ENCODE measurements at regions not wholly inside any gene's neighbourhood (a gene's known extent, or its start where the extent isn't known, plus 50 kb on each side); places are given as distances from the start of the nearest gene placed in this dataset.
A peak's percentile ranks its signal among the peaks of the same experiment; 100 is the strongest.

DNA sequence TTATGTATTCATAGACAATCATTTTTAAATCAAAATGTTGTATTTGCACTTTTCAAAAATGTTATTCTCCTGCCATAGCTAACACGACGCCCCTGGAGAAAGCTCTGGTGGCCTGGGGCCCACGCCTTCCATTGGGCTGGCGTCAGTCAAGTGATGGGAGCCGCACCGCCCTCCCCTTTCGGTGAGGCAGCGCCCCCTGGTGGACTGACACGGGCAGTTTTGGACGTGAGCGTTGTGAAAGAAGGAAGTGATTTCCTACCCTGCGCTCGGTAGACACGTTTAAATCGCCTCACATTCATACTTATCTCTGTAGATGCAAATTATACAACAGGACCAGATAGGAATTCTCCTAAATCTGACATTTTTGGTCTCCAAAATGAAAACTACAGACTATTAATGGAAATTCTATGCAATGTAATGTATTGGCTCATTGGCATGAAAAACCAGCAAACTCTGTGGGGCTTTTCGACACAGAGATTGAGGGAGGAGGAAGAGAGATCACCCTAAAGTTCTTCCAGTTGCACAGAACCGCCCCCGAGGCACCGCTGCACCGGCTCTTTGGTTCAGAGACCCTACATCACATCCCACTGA lies 326.2 kb upstream of the SOX11 start:
- Histone ChIP-seq H3K4me1 (no peaks in the 10 kb centered on the region), H3K27me3 (no peaks in the 10 kb centered on the region), H3K27ac (no peak overlapping the region), H3K36me3 (no peaks in the 10 kb centered on the region), H3K9me3 (no peaks in the 10 kb centered on the region), H3K4me3 (no peak overlapping the region)
- TF ChIP-seq, protein P1, sequence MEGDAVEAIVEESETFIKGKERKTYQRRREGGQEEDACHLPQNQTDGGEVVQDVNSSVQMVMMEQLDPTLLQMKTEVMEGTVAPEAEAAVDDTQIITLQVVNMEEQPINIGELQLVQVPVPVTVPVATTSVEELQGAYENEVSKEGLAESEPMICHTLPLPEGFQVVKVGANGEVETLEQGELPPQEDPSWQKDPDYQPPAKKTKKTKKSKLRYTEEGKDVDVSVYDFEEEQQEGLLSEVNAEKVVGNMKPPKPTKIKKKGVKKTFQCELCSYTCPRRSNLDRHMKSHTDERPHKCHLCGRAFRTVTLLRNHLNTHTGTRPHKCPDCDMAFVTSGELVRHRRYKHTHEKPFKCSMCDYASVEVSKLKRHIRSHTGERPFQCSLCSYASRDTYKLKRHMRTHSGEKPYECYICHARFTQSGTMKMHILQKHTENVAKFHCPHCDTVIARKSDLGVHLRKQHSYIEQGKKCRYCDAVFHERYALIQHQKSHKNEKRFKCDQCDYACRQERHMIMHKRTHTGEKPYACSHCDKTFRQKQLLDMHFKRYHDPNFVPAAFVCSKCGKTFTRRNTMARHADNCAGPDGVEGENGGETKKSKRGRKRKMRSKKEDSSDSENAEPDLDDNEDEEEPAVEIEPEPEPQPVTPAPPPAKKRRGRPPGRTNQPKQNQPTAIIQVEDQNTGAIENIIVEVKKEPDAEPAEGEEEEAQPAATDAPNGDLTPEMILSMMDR (IDR thresholded peaks at IDR 0.05), result peak; percentile 82
- DNase-seq, result peak; percentile 86
- peak; percentile 96 for ATAC-seq
- intact Hi-C loops (cut with DNase I), result no loop called here

DNA sequence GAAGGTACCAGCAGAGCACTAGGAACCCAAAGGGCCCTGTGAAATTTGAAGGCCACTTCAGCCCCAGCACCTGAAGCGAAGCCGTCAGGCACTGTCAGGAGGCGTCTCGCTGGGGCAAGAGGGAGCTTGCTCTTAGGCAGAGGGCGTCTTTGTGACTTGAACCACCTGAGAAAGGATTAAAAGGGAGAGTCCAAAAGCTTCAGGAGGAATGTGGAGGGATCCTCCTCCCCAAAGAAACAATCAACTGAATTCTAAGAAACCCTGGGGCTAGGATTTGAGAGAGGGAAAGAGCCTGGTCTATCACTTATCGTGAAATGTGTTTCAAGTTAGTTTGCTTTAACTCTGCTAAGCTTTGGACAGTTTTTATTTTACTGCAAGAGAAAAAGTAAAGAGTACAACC lies 324.9 kb upstream of the SOX11 start:
- Histone ChIP-seq H3K36me3 (no peaks in the 10 kb centered on the region), H3K9me3 (no peaks in the 10 kb centered on the region), H3K27ac (no peak overlapping the region), H3K4me3 (no peak overlapping the region), H3K27me3 (no peaks in the 10 kb centered on the region), H3K4me1 (no peaks in the 10 kb centered on the region)
- intact Hi-C loops (cut with DNase I), result no loop called here
- no peak for ATAC-seq
- TF ChIP-seq, protein P1 (IDR thresholded peaks at IDR 0.05), result no peak
- DNase-seq, result no peak

DNA sequence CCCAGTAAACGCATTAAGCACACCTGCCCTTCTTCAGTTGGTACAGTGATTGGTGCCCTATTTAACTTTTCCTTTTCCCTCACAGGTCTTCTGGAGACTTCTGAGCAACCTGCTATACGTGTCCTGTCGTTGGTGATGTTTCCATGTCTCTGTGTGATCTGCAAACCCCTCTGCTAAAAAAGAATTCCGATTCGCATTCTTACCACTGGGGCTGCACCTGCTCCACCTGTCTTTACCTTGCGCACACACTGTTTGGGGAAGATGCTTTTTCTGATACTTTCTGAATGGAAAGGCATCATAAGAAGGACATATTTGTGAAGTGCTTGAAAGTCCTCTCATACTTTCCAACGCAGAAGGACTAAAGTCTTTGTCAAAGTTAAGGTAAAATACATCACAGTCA lies 323.9 kb upstream of the SOX11 start:
- no peaks in the 10 kb centered on the region for H3K9me3 ChIP-seq
- ATAC-seq (no peak), DNase-seq (no peak)
- intact Hi-C loops (cut with DNase I), result no loop called here
- no peaks in the 10 kb centered on the region for H3K4me1 ChIP-seq
- H3K27me3 ChIP-seq, result no peaks in the 10 kb centered on the region
- TF ChIP-seq, protein P1 (IDR thresholded peaks at IDR 0.05), result no peak
- H3K27ac ChIP-seq, result no peak overlapping the region
- no peak overlapping the region for H3K4me3 ChIP-seq
- H3K36me3 ChIP-seq, result no peaks in the 10 kb centered on the region

DNA sequence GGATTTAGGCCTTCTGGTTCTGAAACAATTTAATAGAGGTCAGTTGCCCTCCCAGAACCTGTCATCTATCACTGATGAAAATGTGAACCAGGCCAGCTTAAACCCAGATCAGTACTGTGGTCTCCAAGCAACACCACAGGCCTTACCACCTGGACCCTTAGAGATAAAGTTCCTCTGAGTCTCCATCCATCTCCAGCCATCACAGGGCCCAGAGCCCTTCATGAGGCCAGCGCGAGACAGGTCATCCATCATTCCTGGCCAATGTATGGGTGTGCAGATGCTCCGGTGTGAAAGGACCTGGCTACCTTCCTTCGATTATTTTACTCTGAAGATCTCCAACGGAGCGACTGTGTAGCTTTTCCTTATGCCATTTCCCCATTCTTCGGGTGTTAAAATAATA lies 322.7 kb upstream of the SOX11 start:
- Histone ChIP-seq H3K27me3 (no peaks in the 10 kb centered on the region), H3K36me3 (no peaks in the 10 kb centered on the region), H3K27ac (no peak overlapping the region), H3K9me3 (no peaks in the 10 kb centered on the region), H3K4me3 (no peak overlapping the region), H3K4me1 (no peaks in the 10 kb centered on the region)
- intact Hi-C loops (cut with DNase I), result no loop called here
- no peak for DNase-seq
- ATAC-seq, result no peak
- TF ChIP-seq, protein P1 (IDR thresholded peaks at IDR 0.05), result no peak

DNA sequence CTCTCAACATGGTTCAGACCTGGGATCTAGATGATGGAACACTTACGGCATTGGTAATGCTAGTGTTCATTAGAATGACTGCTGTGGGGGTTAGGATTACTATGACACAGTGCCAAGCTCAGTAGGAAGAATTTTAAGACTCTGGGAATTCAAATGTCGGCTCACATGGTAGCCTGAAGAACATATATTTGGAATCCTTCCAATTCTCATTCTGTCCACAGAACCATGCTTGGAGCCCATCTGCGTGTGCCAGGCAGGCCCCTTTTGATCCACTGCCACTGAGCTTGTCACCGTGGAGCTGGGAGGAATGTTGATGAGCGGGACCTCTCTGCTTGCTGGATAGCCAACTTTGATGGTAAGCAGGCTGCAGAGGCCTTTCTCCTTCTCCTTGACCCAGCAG lies 322.0 kb upstream of the SOX11 start:
- TF ChIP-seq, protein P1 (IDR thresholded peaks at IDR 0.05), result no peak
- no peak for DNase-seq
- intact Hi-C loops (cut with DNase I), result no loop called here
- Histone ChIP-seq H3K27me3 (no peaks in the 10 kb centered on the region), H3K36me3 (no peaks in the 10 kb centered on the region), H3K4me3 (no peak overlapping the region), H3K27ac (no peak overlapping the region), H3K4me1 (no peaks in the 10 kb centered on the region), H3K9me3 (no peaks in the 10 kb centered on the region)
- ATAC-seq, result no peak

DNA sequence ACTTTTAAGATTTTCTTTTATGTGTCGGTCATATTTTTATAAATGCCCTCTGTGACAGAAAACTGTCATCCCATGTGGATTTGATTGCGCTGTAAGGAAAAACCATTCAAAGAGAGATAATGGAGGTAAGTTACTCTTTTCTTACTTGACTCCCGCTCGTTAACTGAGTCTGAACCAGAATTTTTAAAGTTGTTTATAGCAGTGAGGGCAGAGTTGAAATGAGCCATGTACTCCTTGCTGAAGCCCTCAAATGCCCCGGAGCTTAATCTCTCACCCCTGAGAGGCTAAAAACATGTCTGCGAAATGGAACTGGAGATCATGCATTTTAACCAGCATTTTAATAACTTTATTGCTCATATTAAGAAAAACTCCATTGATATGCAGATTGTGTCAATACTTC lies 320.0 kb upstream of the SOX11 start:
- Histone ChIP-seq H3K9me3 (no peaks in the 10 kb centered on the region), H3K27me3 (no peaks in the 10 kb centered on the region), H3K4me3 (no peak overlapping the region), H3K27ac (no peak overlapping the region), H3K36me3 (no peaks in the 10 kb centered on the region), H3K4me1 (no peaks in the 10 kb centered on the region)
- ATAC-seq, result no peak
- intact Hi-C loops (cut with DNase I), result no loop called here
- TF ChIP-seq, protein P1 (IDR thresholded peaks at IDR 0.05), result no peak
- DNase-seq, result no peak

Measured in upper lobe of right lung (tissue), 1 donor.